Caco-2 (cell line): ENCODE measurements at regions not wholly inside any gene's neighbourhood (a gene's known extent, or its start where the extent isn't known, plus 50 kb on each side); places are given as distances from the start of the nearest gene placed in this dataset.

Experiments used
- BruUV-seq: library from RNA; stranded (reverse); fragments of 400-500 nt; replicated peaks from 2 replicates; lab custom pipeline; 2021; lab: Mats Ljungman, UMichigan
- CTCF ChIA-PET: fragments of 300-600 bp; sonication (Branson Sonifier 250); formaldehyde crosslinking; loops from one replicate; lab custom pipeline; 2022; ENCODE audit warnings: antibody characterized with exemption; lab: Charles Lee
- POLR2A ChIA-PET: fragments of 300-600 bp; sonication (Branson Sonifier 250); formaldehyde crosslinking; loops from one replicate; lab custom pipeline; 2022; ENCODE audit warnings: antibody characterized with exemption; lab: Charles Lee
- DNase-seq, 2 experiments: peaks; one replicate each; pipeline versions ENCODE4 v3.0.0 to v3.0.0-alpha.2; 2020 to 2022
- H3K27me3 ChIP-seq: replicated peaks from 2 replicates; pipeline ENCODE4 v1.6.0; 2011; ENCODE audit warnings: low read length; ENCODE audit not compliant: control insufficient read depth, insufficient read depth
- H3K36me3 ChIP-seq: 2 replicates; pipeline ENCODE4 v1.5.1; 2011; ENCODE audit warnings: low read length; ENCODE audit not compliant: control insufficient read depth, insufficient read depth
- H3K4me1 ChIP-seq: fragments of 250-450 bp; sonication (Bioruptor Pico); 2 replicates; pipeline ENCODE4 v1.5.1; 2020; ENCODE audit warnings: mild to moderate bottlenecking
- H3K4me3 ChIP-seq: 2 replicates; pipeline ENCODE4 v1.5.1; 2011; ENCODE audit warnings: low read depth, mild to moderate bottlenecking, control low read depth, low read length
- H3K9me3 ChIP-seq: fragments of 250-450 bp; sonication (Bioruptor Pico); 2 replicates; pipeline ENCODE4 v1.5.1; 2020; ENCODE audit warnings: mild to moderate bottlenecking, moderate library complexity
- H3K27ac Mint-ChIP-seq: one replicate; pipeline ENCODE4 v1.8.0; 2022; ENCODE audit warnings: mixed read lengths; ENCODE audit not compliant: unreplicated experiment
- H3K27me3 Mint-ChIP-seq: one replicate; pipeline ENCODE4 v1.8.0; 2022; ENCODE audit warnings: mixed read lengths; ENCODE audit not compliant: insufficient read depth, unreplicated experiment
- H3K36me3 Mint-ChIP-seq: one replicate; pipeline ENCODE4 v1.8.0; 2022; ENCODE audit warnings: mild to moderate bottlenecking, mixed read lengths; ENCODE audit not compliant: insufficient read depth, unreplicated experiment
- H3K4me1 Mint-ChIP-seq: one replicate; pipeline ENCODE4 v1.8.0; 2022; ENCODE audit warnings: low read depth, mixed read lengths; ENCODE audit not compliant: unreplicated experiment
- H3K4me3 Mint-ChIP-seq: one replicate; pipeline ENCODE4 v1.8.0; 2022; ENCODE audit warnings: mild to moderate bottlenecking, moderate library complexity, mixed read lengths; ENCODE audit not compliant: unreplicated experiment
- H3K9me3 Mint-ChIP-seq: one replicate; pipeline ENCODE4 v1.8.0; 2022; ENCODE audit warnings: mixed read lengths; ENCODE audit not compliant: unreplicated experiment
- intact Hi-C: fragments of 100-400 bp; cut with micrococcal nuclease; formaldehyde crosslinking; loops from one replicate; pipeline ENCODE4 v1.10.0; 2022; ENCODE audit not compliant: unreplicated experiment
- TF ChIP-seq, protein P1 (sequence below), 2 experiments: fragments of 200-600 bp in 1 of 2; IDR thresholded peaks; 1 replicate in 1 of 2; 2 replicates in 1 of 2; pipeline versions ENCODE4 v1.5.1 to v1.8.0; 2011 to 2022; ENCODE audit warnings: antibody characterized with exemption in 1 of 2, control low read depth in 1 of 2, inconsistent platforms in 1 of 2, low read depth in 1 of 2, low read length in 1 of 2, mild to moderate bottlenecking in 1 of 2, moderate library complexity in 1 of 2; ENCODE audit not compliant: insufficient read depth in 1 of 2, severe bottlenecking in 1 of 2, unreplicated experiment in 1 of 2

DNA sequence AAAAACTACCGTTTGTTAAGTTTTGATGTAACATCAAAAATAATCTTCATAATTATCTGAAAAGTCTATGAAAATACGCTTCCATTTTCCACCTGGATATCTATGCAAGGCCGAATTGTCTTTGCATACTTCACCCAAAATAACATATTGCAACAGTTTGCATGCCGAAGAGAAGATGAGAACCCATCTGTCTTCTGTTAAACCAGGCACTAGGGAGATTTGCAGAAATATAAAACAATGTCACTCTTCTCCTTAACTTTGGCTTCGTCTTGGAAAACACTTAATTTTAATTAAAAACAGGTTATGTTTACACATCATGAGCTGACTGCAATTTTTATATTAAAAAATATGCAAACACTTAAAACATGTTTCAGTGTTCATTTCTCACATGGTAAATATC is 1325.8 kb downstream of the TBC1D22A start:
- no TSS peak for BruUV-seq
- intact Hi-C loops = no loop called here
- no peaks in the 10 kb centered on the region for H3K36me3 Mint-ChIP-seq
- TF ChIP-seq, protein P1, sequence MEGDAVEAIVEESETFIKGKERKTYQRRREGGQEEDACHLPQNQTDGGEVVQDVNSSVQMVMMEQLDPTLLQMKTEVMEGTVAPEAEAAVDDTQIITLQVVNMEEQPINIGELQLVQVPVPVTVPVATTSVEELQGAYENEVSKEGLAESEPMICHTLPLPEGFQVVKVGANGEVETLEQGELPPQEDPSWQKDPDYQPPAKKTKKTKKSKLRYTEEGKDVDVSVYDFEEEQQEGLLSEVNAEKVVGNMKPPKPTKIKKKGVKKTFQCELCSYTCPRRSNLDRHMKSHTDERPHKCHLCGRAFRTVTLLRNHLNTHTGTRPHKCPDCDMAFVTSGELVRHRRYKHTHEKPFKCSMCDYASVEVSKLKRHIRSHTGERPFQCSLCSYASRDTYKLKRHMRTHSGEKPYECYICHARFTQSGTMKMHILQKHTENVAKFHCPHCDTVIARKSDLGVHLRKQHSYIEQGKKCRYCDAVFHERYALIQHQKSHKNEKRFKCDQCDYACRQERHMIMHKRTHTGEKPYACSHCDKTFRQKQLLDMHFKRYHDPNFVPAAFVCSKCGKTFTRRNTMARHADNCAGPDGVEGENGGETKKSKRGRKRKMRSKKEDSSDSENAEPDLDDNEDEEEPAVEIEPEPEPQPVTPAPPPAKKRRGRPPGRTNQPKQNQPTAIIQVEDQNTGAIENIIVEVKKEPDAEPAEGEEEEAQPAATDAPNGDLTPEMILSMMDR (IDR thresholded peaks at IDR 0.05; ENCODE audit: insufficient read depth in 1 of 2, low read depth in 1 of 2, low read length in 1 of 2, severe bottlenecking in 1 of 2, unreplicated experiment in 1 of 2) = no peak
- no peak overlapping the region for H3K4me3 Mint-ChIP-seq
- no peak overlapping the region for H3K4me3 ChIP-seq
- H3K27ac Mint-ChIP-seq = no peak overlapping the region
- POLR2A ChIA-PET = no interaction called here
- peaks cover 6% of the 10 kb centered on the region for H3K27me3 Mint-ChIP-seq
- DNase-seq = no peak
- no peaks in the 10 kb centered on the region for H3K4me1 Mint-ChIP-seq
- no peaks in the 10 kb centered on the region for H3K36me3 ChIP-seq
- CTCF ChIA-PET = no interaction called here
- no peaks in the 10 kb centered on the region for H3K27me3 ChIP-seq
- no peaks in the 10 kb centered on the region for H3K4me1 ChIP-seq
- no peaks in the 10 kb centered on the region for H3K9me3 Mint-ChIP-seq
- H3K9me3 ChIP-seq = no peaks in the 10 kb centered on the region

- Histone ChIP-seq H3K4me1 (no peaks in the 10 kb centered on the region), H3K36me3 (no peaks in the 10 kb centered on the region), H3K27me3 (no peaks in the 10 kb centered on the region), H3K4me3 (no peak overlapping the region), H3K9me3 (no peaks in the 10 kb centered on the region)
- H3K4me1 Mint-ChIP-seq = no peaks in the 10 kb centered on the region
- H3K36me3 Mint-ChIP-seq = no peaks in the 10 kb centered on the region
- H3K4me3 Mint-ChIP-seq = no peak overlapping the region
- no peaks in the 10 kb centered on the region for H3K9me3 Mint-ChIP-seq
- H3K27ac Mint-ChIP-seq = no peak overlapping the region
- DNase-seq = no peak
- BruUV-seq = no TSS peak
- TF ChIP-seq, protein P1 (IDR thresholded peaks at IDR 0.05; ENCODE audit: insufficient read depth in 1 of 2, low read depth in 1 of 2, low read length in 1 of 2, severe bottlenecking in 1 of 2, unreplicated experiment in 1 of 2) = no peak
- ChIA-PET POLR2A (no interaction called here), CTCF (no interaction called here)
- H3K27me3 Mint-ChIP-seq = peaks cover 4% of the 10 kb centered on the region
- intact Hi-C loops = no loop called here
These were observed 1323.6 kb downstream of the TBC1D22A start for GRCh38 chr22:48085901-48086645.

GRCh38 chr22:48084729-48085050 is 1322.2 kb downstream of the TBC1D22A start:
- TF ChIP-seq, protein P1 (IDR thresholded peaks at IDR 0.05; ENCODE audit: insufficient read depth in 1 of 2, low read depth in 1 of 2, low read length in 1 of 2, severe bottlenecking in 1 of 2, unreplicated experiment in 1 of 2) = no peak
- intact Hi-C loops = no loop called here
- no TSS peak for BruUV-seq
- DNase-seq = no peak
- H3K27me3 Mint-ChIP-seq = peaks cover 4% of the 10 kb centered on the region
- H3K36me3 Mint-ChIP-seq = no peaks in the 10 kb centered on the region
- no peak overlapping the region for H3K27ac Mint-ChIP-seq
- no peak overlapping the region for H3K4me3 ChIP-seq
- H3K36me3 ChIP-seq = no peaks in the 10 kb centered on the region
- no peaks in the 10 kb centered on the region for H3K9me3 Mint-ChIP-seq
- H3K4me3 Mint-ChIP-seq = no peak overlapping the region
- POLR2A ChIA-PET = no interaction called here
- H3K27me3 ChIP-seq = no peaks in the 10 kb centered on the region
- CTCF ChIA-PET = no interaction called here
- no peaks in the 10 kb centered on the region for H3K4me1 ChIP-seq
- no peaks in the 10 kb centered on the region for H3K4me1 Mint-ChIP-seq
- no peaks in the 10 kb centered on the region for H3K9me3 ChIP-seq
